ENCODE measurements at regions not wholly inside any gene's neighbourhood (a gene's known extent, or its start where the extent isn't known, plus 50 kb on each side); places are given as distances from the start of the nearest gene placed in this dataset.
A peak's percentile ranks its signal among the peaks of the same experiment; 100 is the strongest.

- WGBS (ENCODE audit: insufficient coverage, insufficient replicate concordance, low lambda C conversion rate, missing lambda C conversion rate): 36% methylated on average over 5 of the region's 5 CpGs
- ChIA-PET RAD21 (ENCODE audit: unreplicated experiment) (no interaction called here), SMC1A (ENCODE audit: uncharacterized antibody, unreplicated experiment) (no interaction called here), CTCF (interaction anchor here (0.6 kb wide), 2 partner anchors 20 to 393 kb away, joined by 3 to 5 read pairs; no protein-coding TSS in a partner anchor), POLR2A (no interaction called here)
- FAIRE-seq (no peak), DNase-seq (ENCODE audit: low read depth, low spot score) (peak; percentile 5), ATAC-seq (peak; percentile 64)
- Histone ChIP-seq H3K4me3 (no peak overlapping the region), H3K27me3 (replicated peaks in 1 of 2; ENCODE audit: control insufficient read depth in 2 of 2, insufficient read depth in 2 of 2, low read length in 1 of 2) (no peaks in the 10 kb centered on the region), H3K36me3 (ENCODE audit: control insufficient read depth in 2 of 2, insufficient read depth in 2 of 2, low read length in 1 of 2) (no peaks in the 10 kb centered on the region), H2AFZ (ENCODE audit: control insufficient read depth, low read depth, low read length) (no peak overlapping the region), H3K4me1 (ENCODE audit: control insufficient read depth, insufficient read depth, low read length) (no peaks in the 10 kb centered on the region), H3K79me2 (ENCODE audit: control insufficient read depth, insufficient read depth, low read length) (no peaks in the 10 kb centered on the region), H3K27ac (ENCODE audit: control insufficient read depth, insufficient read depth) (no peak overlapping the region), H3K9ac (ENCODE audit: control insufficient read depth, insufficient read depth, low read length) (no peak overlapping the region), H3K9me3 (replicated peaks; ENCODE audit: control insufficient read depth, insufficient read depth, low read length) (no peaks in the 10 kb centered on the region; the same call in 2 of the 3 replicates), H4K20me1 (ENCODE audit: control insufficient read depth, insufficient read depth) (no peaks in the 10 kb centered on the region), H3K4me2 (ENCODE audit: control insufficient read depth, insufficient read depth) (no peak overlapping the region)
- in situ Hi-C loops (cut with MboI): no loop called here
- intact Hi-C loops (cut with micrococcal nuclease; ENCODE audit: unreplicated experiment): no loop called here
- no TSS peak for BruUV-seq (replicated peaks)
- peak; percentile 63; the same call in 1 of the 2 replicates for TF ChIP-seq SPI1 (IDR thresholded peaks at IDR 0.05; ENCODE audit: borderline replicate concordance, insufficient read depth, low read depth, low read length)
- no peak for TF ChIP-seq SREBF1 (IDR thresholded peaks at IDR 0.05; ENCODE audit: low read length)
- TF ChIP-seq RELA (IDR thresholded peaks at IDR 0.05; ENCODE audit: borderline replicate concordance, partially characterized antibody): no peak
Observed at GRCh38 chr5:67770431-67771025, 445.0 kb upstream of the PIK3R1 start.

- no peak for ATAC-seq
- in situ Hi-C loops (cut with MboI) (no loop called here), intact Hi-C loops (cut with micrococcal nuclease; ENCODE audit: unreplicated experiment) (no loop called here)
- ChIA-PET POLR2A (no interaction called here), SMC1A (ENCODE audit: uncharacterized antibody, unreplicated experiment) (no interaction called here), RAD21 (ENCODE audit: unreplicated experiment) (no interaction called here), CTCF (interaction anchor here (0.7 kb wide), 1 partner anchor 10 kb away, joined by 3 read pairs; no protein-coding TSS in a partner anchor)
- no peaks in the 10 kb centered on the region; the same call in 2 of the 3 replicates for H3K9me3 ChIP-seq (replicated peaks; ENCODE audit: control insufficient read depth, insufficient read depth, low read length)
- no peak for DNase-seq (ENCODE audit: low read depth, low spot score)
- H3K4me1 ChIP-seq (ENCODE audit: control insufficient read depth, insufficient read depth, low read length): no peaks in the 10 kb centered on the region
- no peaks in the 10 kb centered on the region for H3K79me2 ChIP-seq (ENCODE audit: control insufficient read depth, insufficient read depth, low read length)
- WGBS (ENCODE audit: insufficient coverage, insufficient replicate concordance, low lambda C conversion rate, missing lambda C conversion rate): 0% methylated on average over 2 of the region's 2 CpGs
- BruUV-seq (replicated peaks): no TSS peak
- no peak for FAIRE-seq
- H3K4me2 ChIP-seq (ENCODE audit: control insufficient read depth, insufficient read depth): no peak overlapping the region
- no peak overlapping the region for H3K9ac ChIP-seq (ENCODE audit: control insufficient read depth, insufficient read depth, low read length)
- no peaks in the 10 kb centered on the region for H4K20me1 ChIP-seq (ENCODE audit: control insufficient read depth, insufficient read depth)
- H3K27ac ChIP-seq (ENCODE audit: control insufficient read depth, insufficient read depth): no peak overlapping the region
- no peak overlapping the region for H3K4me3 ChIP-seq
- TF ChIP-seq ZZZ3 (IDR thresholded peaks at IDR 0.05; ENCODE audit: control insufficient read depth, insufficient read length, low read depth) (no peak), CBFB (IDR thresholded peaks at IDR 0.05; ENCODE audit: low read depth) (no peak), LARP7 (IDR thresholded peaks at IDR 0.05) (no peak), PML (IDR thresholded peaks at IDR 0.05; ENCODE audit: low read length) (no peak), EED (IDR thresholded peaks at IDR 0.05; ENCODE audit: low read depth) (no peak), MYC (IDR thresholded peaks at IDR 0.05; ENCODE audit: insufficient read depth, insufficient read length, insufficient replicate concordance, low read length, severe bottlenecking) (no peak), ATF3 (IDR thresholded peaks at IDR 0.05; ENCODE audit: borderline replicate concordance, extremely low read depth, low read depth, low read length) (no peak), TARDBP (IDR thresholded peaks at IDR 0.05; ENCODE audit: borderline replicate concordance) (no peak), DPF2 (IDR thresholded peaks at IDR 0.05) (no peak), MXI1 (IDR thresholded peaks at IDR 0.05; ENCODE audit: low read depth, low read length) (no peak)
- TF ChIP-seq, protein P1, sequence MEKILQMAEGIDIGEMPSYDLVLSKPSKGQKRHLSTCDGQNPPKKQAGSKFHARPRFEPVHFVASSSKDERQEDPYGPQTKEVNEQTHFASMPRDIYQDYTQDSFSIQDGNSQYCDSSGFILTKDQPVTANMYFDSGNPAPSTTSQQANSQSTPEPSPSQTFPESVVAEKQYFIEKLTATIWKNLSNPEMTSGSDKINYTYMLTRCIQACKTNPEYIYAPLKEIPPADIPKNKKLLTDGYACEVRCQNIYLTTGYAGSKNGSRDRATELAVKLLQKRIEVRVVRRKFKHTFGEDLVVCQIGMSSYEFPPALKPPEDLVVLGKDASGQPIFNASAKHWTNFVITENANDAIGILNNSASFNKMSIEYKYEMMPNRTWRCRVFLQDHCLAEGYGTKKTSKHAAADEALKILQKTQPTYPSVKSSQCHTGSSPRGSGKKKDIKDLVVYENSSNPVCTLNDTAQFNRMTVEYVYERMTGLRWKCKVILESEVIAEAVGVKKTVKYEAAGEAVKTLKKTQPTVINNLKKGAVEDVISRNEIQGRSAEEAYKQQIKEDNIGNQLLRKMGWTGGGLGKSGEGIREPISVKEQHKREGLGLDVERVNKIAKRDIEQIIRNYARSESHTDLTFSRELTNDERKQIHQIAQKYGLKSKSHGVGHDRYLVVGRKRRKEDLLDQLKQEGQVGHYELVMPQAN (conservative IDR thresholded peaks at IDR 0.05): no peak
- no peak overlapping the region for H2AFZ ChIP-seq (ENCODE audit: control insufficient read depth, low read depth, low read length)
- H3K36me3 ChIP-seq (ENCODE audit: control insufficient read depth in 2 of 2, insufficient read depth in 2 of 2, low read length in 1 of 2): no peaks in the 10 kb centered on the region
- no peaks in the 10 kb centered on the region for H3K27me3 ChIP-seq (replicated peaks in 1 of 2; ENCODE audit: control insufficient read depth in 2 of 2, insufficient read depth in 2 of 2, low read length in 1 of 2)
Observed at GRCh38 chr5:67765697-67766096, 449.9 kb upstream of the PIK3R1 start.
